Esophagus muscularis mucosa (tissue), 4 donors: ENCODE measurements at regions not wholly inside any gene's neighbourhood (a gene's known extent, or its start where the extent isn't known, plus 50 kb on each side); places are given as distances from the start of the nearest gene placed in this dataset.

Source experiments
- DNase-seq: peaks from one replicate; pipeline ENCODE4 v3.0.0-alpha.2; 2017; ENCODE audit errors: extremely low spot score
- H3K27ac ChIP-seq, 4 donors: fragments of 200-600 bp; sonication (generic); replicated peaks in 1 of 4; 1 replicate in 3 of 4; 2 replicates in 1 of 4; pipeline ENCODE4 v1.5.1; 2016 to 2019; ENCODE audit warnings: mild to moderate bottlenecking in 1 of 4
- H3K27me3 ChIP-seq, 4 donors: fragments of 200-600 bp; sonication (generic); one replicate each; pipeline versions ENCODE4 v1.5.1 to v1.6.0; 2016 to 2019
- H3K36me3 ChIP-seq, 4 donors: fragments of 200-600 bp; sonication (generic); one replicate each; pipeline ENCODE4 v1.5.1; 2016 to 2019
- H3K4me1 ChIP-seq, 4 donors: fragments of 200-600 bp; sonication (generic); one replicate each; pipeline ENCODE4 v1.5.1; 2016 to 2019
- H3K4me3 ChIP-seq, 4 donors: fragments of 200-600 bp; sonication (generic); 1 replicate in 2 of 4; 2 replicates in 2 of 4; pipeline ENCODE4 v1.5.1; 2016 to 2019; ENCODE audit warnings: mild to moderate bottlenecking in 4 of 4, moderate library complexity in 1 of 4
- H3K9me3 ChIP-seq, 4 donors: fragments of 200-600 bp; sonication (generic); 1 replicate in 3 of 4; 2 replicates in 1 of 4; pipeline ENCODE4 v1.5.1; 2016 to 2019
- EP300 ChIP-seq: sonication (generic); formaldehyde crosslinking; IDR thresholded peaks from one replicate; pipeline ENCODE4 v1.6.1; 2017; ENCODE audit warnings: antibody characterized with exemption
- POLR2A ChIP-seq: fragments of 450-650 bp; IDR thresholded peaks from one replicate; pipeline ENCODE4 v1.6.1; 2017; ENCODE audit warnings: antibody characterized with exemption, moderate library complexity, mild to moderate bottlenecking, low read depth
- POLR2AphosphoS5 ChIP-seq, 2 donors: sonication (generic); formaldehyde crosslinking; IDR thresholded peaks; one replicate each; pipeline ENCODE4 v1.6.1; 2017; ENCODE audit warnings: antibody characterized with exemption in 2 of 2
- WGBS: methylation state at CpG from one replicate; pipeline ENCODE4 v1.1.5; 2018; 5-methylcytosine and 5-hydroxymethylcytosine counted together
- intact Hi-C: fragments of 100-400 bp; cut with DNase I; formaldehyde crosslinking; loops from one replicate; pipeline ENCODE4 v1.15.1; 2023
- TF ChIP-seq, protein P1 (sequence below), 3 experiments: fragments of 200-600 bp in 2 of 3; fragments of 450-650 bp in 1 of 3; sonication (generic) in 2 of 3; IDR thresholded peaks; one replicate each; pipeline ENCODE4 v1.5.1; 2017 to 2019; ENCODE audit warnings: antibody characterized with exemption in 3 of 3, mild to moderate bottlenecking in 2 of 3, moderate library complexity in 1 of 3

GRCh38 chr15:98570119-98570518 lies 78.2 kb upstream of the IGF1R start:
- Histone ChIP-seq H3K9me3 (peaks cover 0 to 9% (median 0%) of the 10 kb centered on the region in 4 donors), H3K27ac (no peak overlapping the region), H3K4me1 (no peaks in the 10 kb centered on the region), H3K36me3 (no peaks in the 10 kb centered on the region), H3K27me3 (peaks cover 0 to 16% (median 0%) of the 10 kb centered on the region in 4 donors), H3K4me3 (no peak overlapping the region)
- no peak for DNase-seq
- TF ChIP-seq POLR2A, result no peak
- TF ChIP-seq EP300, result no peak
- intact Hi-C loops, result no loop called here
- 95% methylated on average over 3 of the region's 3 CpGs for WGBS

DNA sequence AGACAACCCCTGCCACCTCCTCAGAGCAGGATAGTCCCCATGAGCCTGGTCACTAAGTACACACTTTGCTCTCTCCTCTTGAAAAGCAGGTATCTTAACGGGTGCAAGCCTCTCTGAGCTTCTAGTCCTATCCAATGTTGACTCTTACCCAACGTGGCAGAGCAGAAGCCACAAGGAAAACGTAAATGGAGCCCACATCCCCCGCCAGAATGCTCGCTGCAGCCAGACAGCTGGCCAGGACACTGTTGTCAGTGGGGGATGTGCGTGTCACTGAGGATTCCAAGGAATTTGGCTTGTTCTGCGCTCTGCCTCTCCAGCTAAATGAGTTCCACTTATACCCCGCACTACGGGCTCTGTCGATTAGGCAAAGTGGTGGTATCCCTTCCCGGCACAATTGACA lies 67.8 kb upstream of the IGF1R start:
- Histone ChIP-seq H3K4me3 (no peak overlapping the region), H3K27ac (no peak overlapping the region), H3K36me3 (no peaks in the 10 kb centered on the region), H3K4me1 (peaks cover 7 to 12% (median 8%) of the 10 kb centered on the region in 4 donors), H3K27me3 (peaks cover 0 to 72% (median 10%) of the 10 kb centered on the region in 4 donors), H3K9me3 (no peaks in the 10 kb centered on the region)
- DNase-seq, result peak; percentile 57
- intact Hi-C loops, result no loop called here
- TF ChIP-seq EP300 (no peak), POLR2AphosphoS5 (IDR thresholded peaks at IDR 0.05) (no peak), POLR2A (no peak)
- TF ChIP-seq, protein P1, sequence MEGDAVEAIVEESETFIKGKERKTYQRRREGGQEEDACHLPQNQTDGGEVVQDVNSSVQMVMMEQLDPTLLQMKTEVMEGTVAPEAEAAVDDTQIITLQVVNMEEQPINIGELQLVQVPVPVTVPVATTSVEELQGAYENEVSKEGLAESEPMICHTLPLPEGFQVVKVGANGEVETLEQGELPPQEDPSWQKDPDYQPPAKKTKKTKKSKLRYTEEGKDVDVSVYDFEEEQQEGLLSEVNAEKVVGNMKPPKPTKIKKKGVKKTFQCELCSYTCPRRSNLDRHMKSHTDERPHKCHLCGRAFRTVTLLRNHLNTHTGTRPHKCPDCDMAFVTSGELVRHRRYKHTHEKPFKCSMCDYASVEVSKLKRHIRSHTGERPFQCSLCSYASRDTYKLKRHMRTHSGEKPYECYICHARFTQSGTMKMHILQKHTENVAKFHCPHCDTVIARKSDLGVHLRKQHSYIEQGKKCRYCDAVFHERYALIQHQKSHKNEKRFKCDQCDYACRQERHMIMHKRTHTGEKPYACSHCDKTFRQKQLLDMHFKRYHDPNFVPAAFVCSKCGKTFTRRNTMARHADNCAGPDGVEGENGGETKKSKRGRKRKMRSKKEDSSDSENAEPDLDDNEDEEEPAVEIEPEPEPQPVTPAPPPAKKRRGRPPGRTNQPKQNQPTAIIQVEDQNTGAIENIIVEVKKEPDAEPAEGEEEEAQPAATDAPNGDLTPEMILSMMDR (IDR thresholded peaks at IDR 0.05), result no peak
- 26% methylated on average over 11 of the region's 11 CpGs for WGBS

- no peaks in the 10 kb centered on the region for H3K9me3 ChIP-seq
- H3K27ac ChIP-seq, result no peak overlapping the region
- H3K4me3 ChIP-seq, result no peak overlapping the region
- peaks cover 0 to 76% (median 12%) of the 10 kb centered on the region in 4 donors for H3K27me3 ChIP-seq
- TF ChIP-seq, protein P1 (IDR thresholded peaks at IDR 0.05), result no peak
- TF ChIP-seq POLR2A (no peak), EP300 (no peak), POLR2AphosphoS5 (IDR thresholded peaks at IDR 0.05) (no peak)
- DNase-seq, result no peak
- no peaks in the 10 kb centered on the region for H3K36me3 ChIP-seq
- 72% methylated on average over 5 of the region's 5 CpGs for WGBS
- peaks cover 7 to 12% (median 8%) of the 10 kb centered on the region in 4 donors for H3K4me1 ChIP-seq
- intact Hi-C loops, result no loop called here
These were observed 66.6 kb upstream of the IGF1R start for GRCh38 chr15:98581715-98582114.

DNA sequence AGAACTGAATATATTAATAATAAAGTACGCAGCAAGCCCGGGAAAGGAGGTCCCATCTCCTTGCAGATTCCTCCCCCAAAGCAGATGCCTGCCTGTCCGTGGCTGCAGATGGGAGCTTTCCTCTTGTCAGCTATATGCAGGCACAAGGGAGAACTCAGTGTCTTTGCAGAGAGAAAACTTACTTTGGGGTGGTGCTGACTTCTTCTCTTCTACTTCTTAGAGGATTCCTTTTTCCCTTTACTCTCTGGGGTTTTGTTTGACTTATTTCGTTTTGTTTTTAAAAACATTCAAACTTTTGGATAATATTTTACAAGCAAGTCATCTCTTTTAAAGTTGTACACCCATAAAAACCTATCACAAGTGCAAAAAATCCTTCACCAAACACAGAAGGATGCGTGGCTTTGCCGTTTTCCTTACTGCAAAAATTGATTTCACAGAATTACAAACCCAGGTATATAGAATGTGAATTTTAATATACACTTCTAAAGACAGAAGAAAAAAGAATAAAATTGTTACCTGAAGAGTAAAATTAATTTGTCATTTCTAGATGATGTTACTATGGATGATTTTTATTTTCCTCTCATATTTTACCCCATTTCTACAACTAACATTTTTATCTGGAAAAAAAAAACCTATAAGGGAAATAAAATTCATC lies 65.3 kb upstream of the IGF1R start:
- Histone ChIP-seq H3K27ac (no peak overlapping the region), H3K4me1 (peaks cover 7 to 12% (median 8%) of the 10 kb centered on the region in 4 donors), H3K9me3 (no peaks in the 10 kb centered on the region), H3K4me3 (no peak overlapping the region), H3K27me3 (peaks cover 0 to 75% (median 12%) of the 10 kb centered on the region in 4 donors), H3K36me3 (no peaks in the 10 kb centered on the region)
- intact Hi-C loops, result no loop called here
- DNase-seq, result peak; percentile 3
- TF ChIP-seq POLR2AphosphoS5 (IDR thresholded peaks at IDR 0.05), result peak in 1 of 2 donors; percentile 32
- TF ChIP-seq EP300, result no peak
- TF ChIP-seq, protein P1 (IDR thresholded peaks at IDR 0.05), result no peak
- TF ChIP-seq POLR2A, result no peak
- 55% methylated on average over 6 of the region's 6 CpGs for WGBS

- 62% methylated on average over 5 of the region's 5 CpGs for WGBS
- intact Hi-C loops, result no loop called here
These were observed 64.4 kb upstream of the IGF1R start for GRCh38 chr15:98583771-98584430.

More at GRCh38 chr15:98583771-98584430, 64.4 kb upstream of the IGF1R start:
- Histone ChIP-seq H3K4me3 (no peak overlapping the region), H3K27me3 (peaks cover 0 to 69% (median 12%) of the 10 kb centered on the region in 4 donors), H3K9me3 (no peaks in the 10 kb centered on the region), H3K27ac (no peak overlapping the region), H3K4me1 (peaks cover 7 to 12% (median 8%) of the 10 kb centered on the region in 4 donors), H3K36me3 (no peaks in the 10 kb centered on the region)
- DNase-seq, result no peak
- TF ChIP-seq, protein P1 (IDR thresholded peaks at IDR 0.05), result no peak
- TF ChIP-seq EP300 (no peak), POLR2AphosphoS5 (IDR thresholded peaks at IDR 0.05) (no peak)
